Ectodermal cell (in vitro differentiated cells): ENCODE measurements at regions not wholly inside any gene's neighbourhood (a gene's known extent, or its start where the extent isn't known, plus 50 kb on each side); places are given as distances from the start of the nearest gene placed in this dataset.

Experiments
- H3K27ac ChIP-seq: 2 replicates; pipeline ENCODE4 v1.7.0; 2013; ENCODE audit warnings: mild to moderate bottlenecking, low read depth, low read length; ENCODE audit not compliant: insufficient read depth, poor library complexity, severe bottlenecking
- H3K27me3 ChIP-seq: 2 replicates; pipeline ENCODE4 v1.7.0; 2013; ENCODE audit warnings: mild to moderate bottlenecking, low read length; ENCODE audit not compliant: insufficient read depth, control insufficient read depth, poor library complexity, severe bottlenecking
- H3K36me3 ChIP-seq: one replicate; pipeline ENCODE4 v1.7.0; 2013; ENCODE audit warnings: low read length; ENCODE audit not compliant: control insufficient read depth, insufficient read depth
- H3K4me1 ChIP-seq: one replicate; pipeline ENCODE4 v1.7.0; 2013; ENCODE audit warnings: low read length; ENCODE audit not compliant: control insufficient read depth, insufficient read depth
- H3K4me3 ChIP-seq: 2 replicates; pipeline ENCODE4 v1.7.0; 2013; ENCODE audit warnings: low read depth, low read length, control low read depth; ENCODE audit not compliant: insufficient read depth
- H3K9me3 ChIP-seq: 2 replicates; pipeline ENCODE4 v1.7.0; 2013; ENCODE audit warnings: mild to moderate bottlenecking, low read length, moderate library complexity; ENCODE audit not compliant: control insufficient read depth
- WGBS, 2 experiments: methylation state at CpG; one replicate each; pipeline ENCODE4 v1.1.7; 2013; ENCODE audit warnings: missing lambda C conversion rate in 2 of 2; 5-methylcytosine and 5-hydroxymethylcytosine counted together

DNA sequence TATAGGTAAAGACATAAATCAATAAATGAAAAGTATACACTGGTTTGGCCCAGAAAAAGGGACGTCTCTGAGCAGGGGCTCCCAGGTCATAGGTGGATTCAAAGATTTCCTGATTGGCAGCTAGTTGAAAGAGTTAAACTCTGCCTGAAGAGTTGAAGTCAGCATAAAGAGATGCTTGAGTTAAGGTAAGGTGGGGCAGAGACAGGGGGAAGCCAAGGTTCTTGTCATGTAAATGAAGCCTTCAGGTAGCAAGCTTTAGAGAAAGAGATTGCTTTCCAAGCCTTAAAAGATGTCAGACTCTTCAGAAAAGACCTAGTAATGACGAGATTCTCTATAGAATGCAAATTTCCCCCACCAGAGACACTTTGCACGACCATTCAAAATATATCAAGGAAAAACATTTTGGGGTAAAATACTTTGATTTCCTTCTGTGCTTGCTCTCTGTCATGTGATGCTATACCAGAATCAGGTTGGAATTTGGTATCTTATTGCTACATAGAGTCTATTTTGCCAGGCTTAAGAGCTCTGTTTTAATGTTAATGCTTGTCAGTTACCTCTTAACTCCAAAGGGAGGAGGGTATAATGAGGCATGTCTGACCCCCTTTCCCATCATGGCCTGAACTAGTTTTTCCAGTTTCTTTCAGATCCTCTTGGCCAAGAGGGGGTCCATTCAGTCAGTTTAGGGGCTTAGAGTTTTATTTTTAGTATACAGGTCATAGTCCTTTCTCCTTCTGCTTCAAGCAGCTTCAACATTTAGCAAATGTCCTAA lies 429.6 kb downstream of the ADRA2A start:
- 34 to 44% methylated on average over 2 to 3 of the region's 3 CpGs for WGBS, 2 experiments
- H3K36me3 ChIP-seq: no peaks in the 10 kb centered on the region
- no peaks in the 10 kb centered on the region for H3K27me3 ChIP-seq
- H3K9me3 ChIP-seq: no peaks in the 10 kb centered on the region
- H3K4me3 ChIP-seq: no peak overlapping the region
- H3K4me1 ChIP-seq: no peaks in the 10 kb centered on the region
- H3K27ac ChIP-seq: no peak overlapping the region

GRCh38 chr10:111511751-111512150 lies 434.9 kb downstream of the ADRA2A start:
- Histone ChIP-seq H3K4me1 (no peaks in the 10 kb centered on the region), H3K36me3 (no peaks in the 10 kb centered on the region), H3K27ac (no peak overlapping the region), H3K4me3 (no peak overlapping the region), H3K27me3 (no peaks in the 10 kb centered on the region), H3K9me3 (no peaks in the 10 kb centered on the region)
- WGBS, 2 experiments: 93 to 99% methylated on average over 1 of the region's 1 CpG

DNA sequence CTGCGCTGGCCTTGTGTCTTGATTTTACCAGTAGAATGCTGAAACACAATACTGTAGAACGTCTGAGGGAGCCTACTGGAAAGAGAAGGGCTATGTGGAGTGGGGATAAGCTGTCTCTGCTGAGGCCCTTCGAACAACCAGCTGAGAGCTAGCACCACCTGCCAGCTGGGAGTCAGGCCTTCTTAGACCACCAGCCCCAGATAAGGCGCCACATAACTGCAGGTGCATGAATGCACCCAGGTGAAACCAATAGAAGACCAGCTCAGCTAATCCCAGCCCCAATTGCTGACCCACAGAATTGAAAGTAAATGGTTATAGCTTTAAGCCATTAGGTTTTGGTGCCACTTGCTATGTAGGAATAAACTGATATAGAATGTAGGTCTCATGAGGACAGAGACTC lies 438.4 kb downstream of the ADRA2A start:
- H3K36me3 ChIP-seq: no peaks in the 10 kb centered on the region
- H3K27me3 ChIP-seq: no peaks in the 10 kb centered on the region
- no peak overlapping the region for H3K27ac ChIP-seq
- no peak overlapping the region for H3K4me3 ChIP-seq
- 88% methylated on average over 4 of the region's 4 CpGs for WGBS, 2 experiments
- no peaks in the 10 kb centered on the region for H3K4me1 ChIP-seq
- no peaks in the 10 kb centered on the region for H3K9me3 ChIP-seq

GRCh38 chr10:111515706-111516105 lies 438.9 kb downstream of the ADRA2A start:
- Histone ChIP-seq H3K4me3 (no peak overlapping the region), H3K27me3 (no peaks in the 10 kb centered on the region), H3K36me3 (no peaks in the 10 kb centered on the region), H3K27ac (no peak overlapping the region), H3K4me1 (no peaks in the 10 kb centered on the region), H3K9me3 (no peaks in the 10 kb centered on the region)

DNA sequence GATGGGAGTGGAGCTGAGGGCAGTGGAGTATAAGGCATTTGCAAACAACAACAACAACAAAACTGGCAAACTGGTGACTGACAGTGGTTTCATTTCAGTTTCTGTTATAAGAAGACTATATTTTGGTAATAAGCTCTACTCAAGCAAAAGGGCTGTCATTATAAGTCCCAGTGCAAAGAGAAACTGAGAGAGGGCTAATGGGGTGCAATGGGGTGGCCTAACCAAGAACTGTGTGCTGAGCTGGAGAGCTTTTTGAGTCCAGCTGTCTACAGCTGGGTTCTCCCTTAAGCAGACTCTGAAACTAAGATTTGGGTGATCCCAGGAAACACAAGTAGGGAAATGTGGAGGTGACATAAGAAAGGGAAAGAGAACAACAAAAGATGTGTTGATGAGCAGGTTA lies 439.3 kb downstream of the ADRA2A start:
- Histone ChIP-seq H3K9me3 (no peaks in the 10 kb centered on the region), H3K4me3 (no peak overlapping the region), H3K36me3 (no peaks in the 10 kb centered on the region), H3K27me3 (no peaks in the 10 kb centered on the region), H3K27ac (no peak overlapping the region), H3K4me1 (no peaks in the 10 kb centered on the region)

- no peaks in the 10 kb centered on the region for H3K36me3 ChIP-seq
- H3K27me3 ChIP-seq: no peaks in the 10 kb centered on the region
- WGBS, 2 experiments: 84 to 94% methylated on average over 1 of the region's 1 CpG
- H3K4me3 ChIP-seq: no peak overlapping the region
- no peak overlapping the region for H3K27ac ChIP-seq
- H3K4me1 ChIP-seq: no peaks in the 10 kb centered on the region
- no peaks in the 10 kb centered on the region for H3K9me3 ChIP-seq
Observed at GRCh38 chr10:111522141-111522540, 445.3 kb downstream of the ADRA2A start.

GRCh38 chr10:111522551-111522950 lies 445.7 kb downstream of the ADRA2A start:
- Histone ChIP-seq H3K27me3 (no peaks in the 10 kb centered on the region), H3K36me3 (no peaks in the 10 kb centered on the region), H3K4me1 (no peaks in the 10 kb centered on the region), H3K27ac (no peak overlapping the region), H3K9me3 (no peaks in the 10 kb centered on the region), H3K4me3 (no peak overlapping the region)
- WGBS, 2 experiments: 96 to 97% methylated on average over 2 of the region's 2 CpGs

DNA sequence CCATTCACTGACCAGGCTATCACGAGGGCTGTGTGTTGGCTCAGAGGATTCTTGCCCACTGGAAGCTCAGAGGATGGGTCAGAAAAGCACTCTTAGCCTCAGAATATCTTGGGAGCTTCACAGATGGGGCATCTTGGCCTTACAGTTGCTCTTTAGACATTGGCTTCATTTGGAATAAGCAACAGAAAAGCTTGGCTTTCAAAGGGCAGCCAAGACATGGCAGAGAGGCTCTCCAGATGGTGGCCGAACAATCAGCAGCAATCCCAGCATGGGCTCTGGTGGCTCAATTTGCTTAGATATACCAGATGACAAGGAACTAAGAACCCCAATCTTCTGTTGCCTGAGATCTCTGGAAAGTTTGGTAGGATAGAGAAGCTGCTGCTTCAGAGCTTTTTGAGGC lies 446.2 kb downstream of the ADRA2A start:
- Histone ChIP-seq H3K4me1 (no peaks in the 10 kb centered on the region), H3K9me3 (no peaks in the 10 kb centered on the region), H3K36me3 (no peaks in the 10 kb centered on the region), H3K4me3 (no peak overlapping the region), H3K27me3 (no peaks in the 10 kb centered on the region), H3K27ac (no peak overlapping the region)
- 90 to 93% methylated on average over 2 of the region's 2 CpGs for WGBS, 2 experiments

DNA sequence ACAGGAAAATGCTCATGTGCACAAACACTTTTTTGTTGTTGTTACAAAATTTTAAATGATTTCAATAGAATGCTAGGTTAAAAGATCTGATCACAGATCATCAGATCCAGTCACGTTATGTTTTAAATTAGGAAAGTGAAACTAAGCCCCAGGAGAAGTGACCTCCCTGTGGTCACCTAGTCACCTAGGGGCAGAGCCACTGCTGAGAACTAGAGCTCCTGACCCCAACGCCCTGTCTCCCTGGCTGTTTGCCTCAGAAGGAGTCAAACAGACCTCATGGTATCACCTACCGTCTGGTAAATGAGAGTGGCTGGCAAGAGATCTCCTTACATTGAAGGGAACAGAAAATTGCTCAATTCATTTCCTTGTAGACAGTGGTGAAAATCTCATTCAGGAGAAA lies 447.3 kb downstream of the ADRA2A start:
- 91 to 94% methylated on average over 3 of the region's 3 CpGs for WGBS, 2 experiments

GRCh38 chr10:111525696-111526095 lies 448.9 kb downstream of the ADRA2A start:
- Histone ChIP-seq H3K4me3 (no peak overlapping the region), H3K4me1 (no peaks in the 10 kb centered on the region), H3K27me3 (no peaks in the 10 kb centered on the region), H3K9me3 (no peaks in the 10 kb centered on the region), H3K36me3 (no peaks in the 10 kb centered on the region), H3K27ac (no peak overlapping the region)

More for the DNA sequence above, 447.3 kb downstream of the ADRA2A start:
- no peak overlapping the region for H3K27ac ChIP-seq
- no peaks in the 10 kb centered on the region for H3K27me3 ChIP-seq
- H3K4me1 ChIP-seq: no peaks in the 10 kb centered on the region
- H3K9me3 ChIP-seq: no peaks in the 10 kb centered on the region
- no peaks in the 10 kb centered on the region for H3K36me3 ChIP-seq
- H3K4me3 ChIP-seq: no peak overlapping the region

DNA sequence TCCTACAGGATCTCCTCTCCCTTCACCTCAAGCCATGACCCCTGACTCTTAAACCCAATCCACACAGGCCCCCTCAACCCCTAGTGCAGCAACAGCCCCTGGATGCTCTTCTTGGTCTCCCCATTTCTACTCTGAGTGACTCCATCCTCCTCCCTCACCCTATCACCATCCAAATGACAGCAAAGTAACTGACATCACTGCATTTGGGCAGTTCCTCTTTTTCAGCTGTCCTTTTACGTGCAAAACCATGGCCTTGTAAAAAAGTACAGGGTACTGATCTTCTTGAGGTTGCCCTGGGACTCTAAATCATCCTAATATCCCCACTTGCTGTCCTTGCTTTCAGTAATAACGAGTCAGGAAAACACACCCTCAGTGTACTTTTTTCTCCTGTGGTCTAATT lies 454.9 kb downstream of the ADRA2A start:
- 79 to 83% methylated on average over 2 of the region's 2 CpGs for whole genome bisulfite sequencing, 2 experiments
- Histone ChIP-seq H3K27ac (no peak overlapping the region), H3K4me1 (no peaks in the 10 kb centered on the region), H3K4me3 (no peak overlapping the region), H3K27me3 (no peaks in the 10 kb centered on the region), H3K9me3 (no peaks in the 10 kb centered on the region), H3K36me3 (no peaks in the 10 kb centered on the region)
